GM18868 (cell line): ENCODE measurements at regions not wholly inside any gene's neighbourhood (a gene's known extent, or its start where the extent isn't known, plus 50 kb on each side); places are given as distances from the start of the nearest gene placed in this dataset.

Source experiments
- ATAC-seq: cut with Tn5 transposase; IDR thresholded peaks from one replicate; pipeline ENCODE4 v1.9.1; 2021; ENCODE audit warnings: mild to moderate bottlenecking, moderate library complexity; ENCODE audit not compliant: unreplicated experiment

DNA sequence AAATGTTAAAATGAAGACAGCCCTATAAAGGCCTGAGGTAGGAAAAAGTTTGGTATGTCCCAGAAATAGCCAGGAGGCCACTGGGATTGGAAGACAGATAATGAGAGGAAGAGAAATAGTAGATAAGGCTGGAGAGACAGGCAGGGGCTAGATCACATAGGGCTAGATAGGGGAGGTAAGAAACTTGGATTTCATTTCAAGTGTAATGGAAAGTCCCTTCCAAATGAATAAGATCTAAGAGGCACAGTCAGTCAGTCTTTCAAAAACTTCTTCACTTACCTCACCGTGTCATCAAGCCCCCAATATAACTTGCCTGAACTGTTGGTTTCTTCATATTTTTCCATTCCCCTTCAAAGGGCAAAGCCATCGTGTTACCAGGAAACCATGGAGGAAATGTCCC lies 121.8 kb downstream of the SPCS3 start:
- ATAC-seq, result peak; percentile 77

DNA sequence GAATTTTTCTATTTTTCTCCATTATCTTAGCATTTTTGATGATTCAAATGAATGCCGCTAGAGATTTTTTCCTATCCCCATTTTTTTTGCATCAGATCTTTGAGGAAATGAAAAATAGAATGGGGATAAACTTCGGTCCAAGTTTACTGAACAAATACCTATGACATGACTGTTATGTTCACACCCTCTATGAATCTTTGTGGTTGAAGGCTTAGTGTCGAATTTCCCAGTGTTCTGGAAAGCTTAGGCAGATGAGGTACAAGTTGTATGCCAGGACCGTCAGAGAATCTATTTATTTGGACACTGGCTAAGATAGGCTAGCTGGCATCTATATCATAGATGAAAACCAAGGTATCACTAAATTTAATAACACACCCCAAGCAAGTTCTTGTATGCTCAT lies 123.4 kb downstream of the SPCS3 start:
- ATAC-seq, result no peak

DNA sequence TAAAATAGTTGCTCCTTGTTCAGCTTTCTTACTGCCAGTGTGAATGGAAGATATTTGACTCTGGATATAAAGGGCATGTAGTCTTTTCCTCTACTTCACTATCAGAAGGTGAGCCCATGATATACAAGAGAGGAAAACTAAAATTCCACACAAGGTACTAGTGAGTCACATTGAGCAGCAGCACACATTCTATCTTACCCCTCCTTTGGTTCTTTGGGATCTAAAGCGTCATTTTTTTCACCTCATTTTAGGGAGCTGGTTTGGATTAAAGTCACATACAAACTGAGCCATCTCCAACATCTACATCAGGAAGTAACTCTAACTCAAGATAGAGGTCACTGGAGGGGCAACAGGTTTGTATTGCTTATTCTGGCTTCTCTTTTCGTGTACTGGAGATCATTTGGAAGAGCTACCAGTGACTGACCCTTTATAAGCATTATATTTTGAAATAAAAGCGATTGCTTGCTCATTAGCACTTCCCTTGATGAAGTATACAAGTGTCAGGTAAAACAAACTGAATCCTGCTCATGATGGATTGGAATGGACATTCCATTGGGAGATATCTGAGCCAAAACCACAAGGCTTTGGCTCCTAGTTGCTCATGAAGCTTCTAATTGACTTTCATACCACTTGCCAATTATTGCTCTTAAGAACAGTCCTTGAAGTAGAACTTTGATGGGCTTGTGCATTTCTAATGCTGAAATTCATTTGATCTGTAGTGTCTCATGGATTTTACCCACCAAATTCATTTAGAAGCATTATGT lies 124.1 kb downstream of the SPCS3 start:
- no peak for ATAC-seq

DNA sequence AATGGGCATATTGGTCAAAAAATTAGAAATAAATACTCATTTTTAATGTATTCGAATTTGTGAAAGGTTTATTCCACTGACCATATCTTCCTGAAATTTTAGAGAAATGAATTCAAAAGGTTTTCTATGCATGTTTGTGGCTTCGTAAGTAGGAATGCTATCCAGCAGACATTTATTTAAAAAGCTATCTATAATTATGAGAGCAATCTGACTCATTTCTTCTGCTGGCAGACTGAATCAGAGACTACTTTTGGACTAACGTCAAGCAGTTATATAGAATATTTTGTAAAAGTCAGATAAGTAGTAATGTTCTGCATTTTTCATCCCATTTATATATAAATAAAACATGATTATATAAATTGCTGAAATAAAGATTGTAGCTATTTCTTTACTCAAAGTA lies 125.0 kb downstream of the SPCS3 start:
- no peak for ATAC-seq

DNA sequence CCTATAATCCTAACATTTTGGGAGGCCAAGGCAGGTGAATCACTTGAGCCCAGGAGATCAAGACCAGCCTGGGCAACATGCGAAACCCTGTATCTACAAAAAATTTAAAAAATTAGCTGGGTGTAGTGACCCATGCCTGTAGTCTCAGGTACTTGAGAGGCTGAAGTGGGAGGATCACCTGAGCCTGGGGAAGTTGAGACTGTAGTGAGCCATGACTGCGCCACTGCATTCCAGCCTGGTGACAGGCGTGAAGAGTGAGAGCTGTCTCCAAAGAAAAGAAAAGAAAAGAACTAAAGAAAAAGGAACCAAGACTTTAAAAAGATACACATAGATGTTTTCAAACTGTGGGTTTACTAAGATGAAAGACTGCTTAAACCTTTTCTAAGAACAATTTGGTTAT lies 129.0 kb downstream of the SPCS3 start:
- ATAC-seq, result no peak

DNA sequence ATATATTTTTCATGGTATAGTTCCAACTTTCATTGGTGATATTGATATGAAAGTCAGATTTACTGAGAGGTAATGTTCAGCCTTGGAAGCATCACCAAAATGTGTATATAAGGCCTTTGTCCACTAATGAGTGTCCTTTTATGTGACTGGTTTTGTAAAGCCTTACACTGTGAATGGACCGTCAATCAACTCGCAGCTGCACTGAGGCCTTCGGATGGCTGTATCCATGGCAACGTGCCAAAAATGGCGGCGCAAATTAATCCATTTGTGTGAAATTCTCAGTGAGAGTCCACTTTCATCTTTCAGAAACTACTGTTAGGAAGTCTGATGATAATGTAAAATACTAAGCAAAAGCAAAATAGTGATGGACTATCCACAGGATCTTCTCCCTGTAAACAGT lies 131.7 kb downstream of the SPCS3 start:
- ATAC-seq, result no peak

DNA sequence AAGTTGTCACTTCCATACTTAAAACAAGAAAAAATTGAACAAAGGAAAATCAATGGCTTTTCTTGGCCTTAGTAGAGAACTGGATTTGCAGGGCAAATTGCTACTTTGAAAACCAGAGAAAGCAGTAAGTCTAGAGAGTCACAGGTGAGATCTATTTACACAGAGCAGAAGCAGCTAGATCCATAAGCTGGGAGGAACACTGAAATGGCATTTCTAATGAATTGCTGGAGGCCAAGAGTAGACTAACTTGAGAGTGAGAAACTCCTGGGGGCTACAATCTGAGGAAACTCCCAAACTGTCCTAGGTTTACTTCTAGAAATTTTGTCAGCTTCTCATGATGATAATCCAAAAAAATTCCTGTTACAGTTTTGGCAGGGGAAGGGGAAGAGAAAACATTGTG lies 133.3 kb downstream of the SPCS3 start:
- ATAC-seq, result no peak

DNA sequence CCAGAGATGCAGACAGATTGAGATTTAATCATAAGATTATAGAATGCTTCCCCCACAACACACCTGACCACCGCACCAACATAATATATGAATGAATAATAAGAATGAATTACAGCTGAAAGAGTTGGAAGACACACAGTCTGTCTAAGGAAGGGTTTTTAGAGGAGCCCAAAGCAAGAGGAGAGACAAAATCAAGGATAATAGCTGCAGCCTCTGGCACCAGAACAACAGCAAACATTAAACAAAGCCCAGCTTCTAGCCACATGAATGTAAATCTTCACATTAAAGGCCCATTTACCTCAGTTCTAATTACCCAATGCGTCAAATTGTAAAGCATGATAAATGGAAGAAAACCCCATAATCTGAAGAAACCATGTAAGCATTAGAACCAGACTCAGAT lies 133.9 kb downstream of the SPCS3 start:
- no peak for ATAC-seq

DNA sequence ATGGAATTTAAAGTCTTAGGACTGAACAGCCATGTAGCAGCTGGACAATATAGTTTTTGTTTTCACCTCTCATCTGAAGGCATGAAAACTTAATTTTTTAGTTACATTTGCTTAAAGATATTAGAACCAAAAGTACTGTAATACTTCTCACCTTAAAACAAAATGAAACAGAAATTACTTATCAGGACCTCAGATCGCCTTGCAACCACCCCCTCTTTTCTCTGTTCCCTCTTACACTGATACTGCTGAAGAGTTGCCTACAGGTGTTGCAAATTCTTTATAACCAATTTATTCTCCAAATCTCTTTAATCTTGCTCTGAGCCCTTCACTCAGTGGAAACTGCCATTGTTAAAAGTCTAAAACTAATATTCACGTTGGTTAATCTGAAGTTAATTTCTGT lies 145.0 kb downstream of the SPCS3 start:
- ATAC-seq, result peak; percentile 100

DNA sequence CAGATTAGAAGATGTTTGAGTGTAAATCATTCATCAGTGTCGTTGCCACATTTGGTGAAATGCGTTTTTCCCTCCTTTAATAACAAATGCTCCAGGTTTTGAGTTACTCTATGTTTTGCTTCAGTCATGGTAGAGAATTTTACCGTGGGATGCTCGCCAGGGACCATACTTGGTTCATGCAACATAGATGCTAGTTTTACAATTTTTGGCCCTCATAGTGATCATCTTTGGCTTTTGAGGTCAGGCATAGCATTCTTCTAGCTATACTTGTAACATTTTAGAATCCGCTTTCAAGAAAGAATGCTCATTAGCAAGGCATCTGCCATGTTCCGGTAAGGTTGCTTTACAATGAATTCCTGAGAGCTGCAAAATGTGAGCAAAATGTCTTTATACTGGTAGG lies 147.2 kb downstream of the SPCS3 start:
- ATAC-seq, result no peak

DNA sequence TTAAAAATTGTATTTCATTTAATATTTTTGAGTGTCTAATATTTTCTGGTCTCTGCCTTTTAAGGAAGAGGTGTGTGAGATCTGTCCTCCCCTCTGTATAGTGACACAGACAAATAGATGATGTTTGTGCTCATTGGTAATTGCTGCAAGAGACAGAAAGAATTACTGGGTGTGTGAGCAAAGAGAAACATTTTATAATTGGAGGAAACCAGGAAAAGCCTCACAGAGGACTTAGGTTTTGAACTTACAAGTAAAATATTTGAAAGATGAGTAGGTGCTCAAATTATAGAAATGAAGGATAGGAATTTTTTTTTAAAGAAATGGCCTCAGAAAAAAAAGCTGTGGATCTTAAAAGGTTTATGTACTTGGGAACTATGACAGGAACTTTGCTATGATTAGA lies 149.8 kb downstream of the SPCS3 start:
- ATAC-seq, result no peak

DNA sequence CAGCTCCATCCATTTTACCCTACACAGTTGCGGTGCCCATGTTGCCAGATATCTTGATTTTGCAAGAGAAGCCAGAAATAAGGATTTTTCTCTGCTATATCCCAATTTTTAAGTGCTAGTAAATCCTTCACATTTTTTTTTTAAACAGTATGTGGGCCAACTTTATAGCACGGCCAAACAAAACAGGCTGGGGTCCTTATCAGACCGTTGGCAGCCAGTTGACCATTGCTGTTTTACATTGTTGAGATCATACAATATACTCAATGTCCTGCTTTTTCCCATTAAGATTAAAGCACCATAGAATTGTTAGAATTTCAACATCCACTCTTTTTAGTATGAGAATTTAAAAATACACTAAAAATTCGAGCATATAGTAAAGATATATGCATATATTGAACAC lies 150.9 kb downstream of the SPCS3 start:
- ATAC-seq, result no peak

DNA sequence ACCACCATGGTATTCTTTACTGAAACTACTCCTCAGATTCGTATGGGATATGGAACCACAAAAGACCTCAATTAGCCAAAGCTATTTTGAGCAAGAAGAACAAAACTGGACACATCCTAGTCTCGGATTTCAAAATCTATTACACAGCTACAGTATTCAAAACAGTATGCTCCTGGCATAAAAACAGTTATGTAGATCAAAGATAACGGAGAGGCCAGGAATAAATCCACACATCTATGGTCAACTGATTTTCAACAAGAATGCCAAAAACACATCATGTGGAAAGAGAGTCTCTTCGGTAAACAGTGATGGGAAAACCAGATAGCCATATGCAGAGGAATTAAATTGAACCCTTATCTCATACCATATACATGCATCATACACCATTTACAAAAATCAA lies 155.3 kb downstream of the SPCS3 start:
- no peak for ATAC-seq

DNA sequence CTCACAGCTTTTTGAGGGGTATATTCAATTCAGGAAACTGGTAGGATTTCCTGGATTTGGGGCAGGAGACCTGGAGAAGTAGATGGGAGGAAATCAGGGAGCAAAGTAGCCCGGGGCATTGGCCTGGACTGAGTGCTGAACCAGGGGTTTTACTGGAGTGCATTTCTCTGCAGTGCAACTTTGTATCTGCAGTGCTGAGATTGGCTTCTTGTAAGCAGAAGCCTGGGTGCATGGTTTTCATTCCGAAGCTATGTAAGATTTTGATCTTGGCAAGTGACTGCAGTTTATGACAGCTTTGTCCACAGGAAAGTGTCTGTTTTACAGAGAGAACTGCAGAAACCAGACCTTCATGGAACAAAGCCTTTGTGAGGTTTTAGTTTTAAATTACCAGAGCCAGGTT lies 158.3 kb downstream of the SPCS3 start:
- ATAC-seq, result no peak

DNA sequence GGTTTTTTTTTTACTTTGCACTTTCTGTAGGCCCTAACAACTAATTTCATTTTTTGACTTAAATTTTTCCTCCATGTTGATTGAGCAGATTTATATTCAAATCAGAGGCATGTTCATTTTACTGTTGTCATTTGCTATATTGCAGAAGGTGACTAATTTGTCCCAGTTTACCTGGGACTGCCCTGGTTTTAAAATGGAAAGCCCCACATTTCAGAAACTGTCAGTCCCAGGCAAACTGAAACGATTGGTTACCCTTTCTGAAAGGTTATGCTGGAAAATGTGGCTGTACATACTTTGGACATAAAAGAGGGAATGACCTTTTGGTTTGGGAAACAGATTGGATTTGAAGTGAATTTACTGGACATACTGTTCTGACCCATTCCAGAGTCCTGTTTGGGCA lies 160.0 kb downstream of the SPCS3 start:
- ATAC-seq, result peak; percentile 75

DNA sequence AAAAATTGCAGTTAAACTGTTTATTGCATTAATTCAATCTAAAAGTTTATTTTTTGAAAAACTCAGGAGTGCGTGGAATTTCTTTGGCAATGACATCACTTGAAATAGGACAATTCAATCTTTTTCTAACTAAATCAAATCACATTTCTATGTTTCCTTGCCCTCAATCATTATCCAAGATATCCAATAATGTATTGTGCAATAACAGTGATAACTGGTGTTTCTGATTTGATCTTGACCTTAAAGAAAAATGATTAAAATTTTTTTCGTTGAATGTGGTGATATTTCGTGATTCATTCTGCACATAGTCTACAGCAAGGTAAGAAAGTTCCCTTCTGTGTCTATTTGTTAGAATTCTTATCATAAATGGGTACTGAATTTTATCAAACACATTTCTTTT lies 163.2 kb downstream of the SPCS3 start:
- ATAC-seq, result no peak

DNA sequence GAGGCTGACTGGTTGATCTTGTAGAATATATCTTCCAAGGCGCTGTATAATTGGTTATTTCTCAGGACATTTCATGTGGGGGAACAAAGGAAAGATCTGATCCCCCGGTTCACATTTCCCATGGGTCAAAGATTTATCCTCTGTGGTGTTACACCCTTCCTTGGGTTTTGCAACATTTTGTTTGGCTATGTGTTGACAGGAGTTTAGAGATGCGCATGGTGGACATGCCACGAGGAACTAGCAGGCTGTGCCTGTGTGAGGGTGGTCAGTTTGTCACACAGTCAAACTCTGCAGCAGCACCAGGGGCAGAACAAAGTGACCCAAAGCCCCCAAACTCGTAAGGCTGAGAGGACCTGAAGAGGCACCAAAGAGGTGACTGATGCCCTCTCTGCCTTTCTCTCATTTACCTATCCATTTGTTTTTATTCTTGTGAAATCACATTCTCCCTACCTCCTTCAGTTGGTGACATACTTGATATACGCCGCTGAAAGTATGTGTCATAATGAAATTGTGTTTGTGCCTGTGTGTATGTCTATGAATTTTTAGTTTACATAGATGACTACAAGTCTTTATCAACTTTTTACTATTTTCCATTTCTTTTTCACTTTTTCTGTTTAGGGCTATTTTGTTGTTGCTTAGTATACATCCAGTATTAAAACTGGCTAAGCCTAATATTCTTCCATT lies 164.7 kb downstream of the SPCS3 start:
- no peak for ATAC-seq

DNA sequence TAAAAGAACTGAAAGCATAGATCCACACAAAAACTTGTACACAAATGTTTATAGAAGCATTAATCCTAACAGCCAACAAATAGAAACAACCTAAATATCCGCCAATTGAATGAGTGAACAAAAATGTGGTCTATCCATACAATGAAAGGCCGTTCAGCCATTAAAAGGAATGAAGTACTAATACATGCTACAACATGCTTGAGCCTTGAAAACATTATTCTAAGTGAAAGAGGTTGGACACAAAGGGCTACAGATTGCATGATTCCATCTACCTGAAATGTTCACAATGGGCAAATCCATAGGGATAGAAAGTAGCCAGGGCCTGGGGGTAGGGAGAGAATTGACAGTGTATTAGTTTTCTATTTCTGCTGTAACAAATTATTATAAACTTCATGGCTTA lies 169.2 kb downstream of the SPCS3 start:
- ATAC-seq, result no peak

DNA sequence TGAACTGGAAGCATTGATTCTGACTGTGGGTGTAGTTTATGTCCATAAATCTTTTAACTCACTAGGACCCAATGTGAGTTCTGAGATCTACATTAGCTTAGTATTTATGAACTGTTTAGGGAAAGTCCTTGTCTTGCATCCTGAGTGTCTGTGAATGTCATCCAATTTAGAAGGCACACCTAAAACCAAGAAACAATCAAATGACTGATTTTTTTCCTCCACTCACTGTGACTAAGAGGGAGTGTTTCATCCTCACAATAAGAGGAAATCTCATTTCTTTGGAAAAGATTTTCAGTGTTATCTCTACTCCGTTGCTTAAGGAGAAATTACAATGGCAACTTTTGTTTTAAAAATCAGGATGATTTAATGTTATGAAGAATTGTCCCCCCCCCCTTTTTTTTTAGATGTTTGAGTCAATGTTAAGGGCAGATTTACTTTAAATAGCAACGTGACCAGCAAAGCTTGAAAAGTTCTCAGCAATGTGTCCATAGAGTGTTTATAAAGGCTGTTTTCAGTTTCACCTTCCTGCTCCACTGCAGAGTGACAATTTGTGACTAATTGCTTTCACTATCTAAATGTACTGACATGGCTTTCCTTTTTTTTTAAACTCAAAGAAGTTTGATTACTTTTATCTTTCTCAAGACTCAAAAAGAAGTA lies 173.0 kb downstream of the SPCS3 start:
- ATAC-seq, result peak; percentile 100

DNA sequence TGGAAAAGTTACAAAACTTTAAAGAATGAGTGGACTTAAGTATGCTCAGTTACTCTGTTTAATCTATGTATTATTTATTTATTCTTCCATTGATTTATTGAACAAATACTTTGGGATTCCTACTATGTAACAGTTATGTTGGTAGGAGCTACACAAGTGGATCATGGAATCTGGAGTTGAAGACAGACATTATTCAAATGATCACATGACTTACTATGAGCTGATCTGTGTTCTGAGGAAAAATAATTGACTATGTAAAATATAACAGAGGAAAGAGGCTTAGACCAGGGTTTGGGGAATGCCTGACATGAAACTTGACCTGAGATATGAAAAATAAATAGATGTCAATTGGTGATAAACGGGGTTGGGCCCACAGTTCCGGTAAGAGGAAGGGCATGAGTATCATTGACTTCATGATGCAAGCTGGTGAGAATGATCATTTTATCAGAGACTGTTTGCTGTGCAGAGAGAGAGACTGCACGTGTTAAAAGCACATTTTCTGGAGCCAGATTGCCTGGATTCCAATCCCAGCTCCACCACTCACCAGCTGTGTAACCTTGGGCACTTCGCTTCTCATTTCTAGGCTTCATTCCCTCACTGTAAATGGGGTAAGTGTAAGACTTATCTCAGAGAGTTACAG lies 179.0 kb downstream of the SPCS3 start:
- no peak for ATAC-seq

DNA sequence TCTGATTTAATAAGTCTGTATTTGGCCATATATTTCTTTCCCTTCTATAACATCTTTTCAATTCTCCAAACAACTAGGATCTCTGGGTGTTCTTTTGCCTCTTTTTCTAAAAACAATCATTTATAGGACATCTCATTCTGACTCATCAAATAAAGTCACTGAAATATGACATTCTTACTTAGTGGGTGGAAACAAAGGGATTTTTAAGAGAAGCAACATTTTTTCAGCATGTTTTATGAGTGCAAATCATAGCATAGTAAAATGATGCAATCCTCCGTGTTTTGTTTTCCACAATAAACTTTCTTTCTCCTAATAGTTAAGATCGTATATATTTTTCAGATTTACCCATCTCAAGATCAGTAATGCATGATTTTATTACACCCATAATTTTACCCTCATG lies 179.8 kb downstream of the SPCS3 start:
- ATAC-seq, result no peak

DNA sequence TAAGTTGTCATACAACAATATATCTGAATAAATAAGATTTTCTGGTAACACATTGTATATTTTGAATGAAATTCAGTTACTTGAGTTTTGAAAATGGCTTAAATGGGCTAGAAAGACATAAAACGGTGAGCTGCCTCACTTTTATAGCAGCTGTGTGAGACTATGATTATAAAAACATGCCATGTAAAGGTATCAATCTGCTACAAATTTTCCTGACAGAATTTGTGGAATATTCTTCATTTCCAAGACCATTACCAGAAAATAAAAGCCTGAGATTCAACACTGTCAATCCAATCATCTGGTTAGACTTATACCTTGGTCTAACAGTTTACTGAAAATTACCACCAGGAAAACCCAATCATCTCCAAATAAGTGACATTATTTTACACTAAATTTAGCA lies 181.1 kb downstream of the SPCS3 start:
- no peak for ATAC-seq
